ENCODE measurements at regions not wholly inside any gene's neighbourhood (a gene's known extent, or its start where the extent isn't known, plus 50 kb on each side); places are given as distances from the start of the nearest gene placed in this dataset.

DNA sequence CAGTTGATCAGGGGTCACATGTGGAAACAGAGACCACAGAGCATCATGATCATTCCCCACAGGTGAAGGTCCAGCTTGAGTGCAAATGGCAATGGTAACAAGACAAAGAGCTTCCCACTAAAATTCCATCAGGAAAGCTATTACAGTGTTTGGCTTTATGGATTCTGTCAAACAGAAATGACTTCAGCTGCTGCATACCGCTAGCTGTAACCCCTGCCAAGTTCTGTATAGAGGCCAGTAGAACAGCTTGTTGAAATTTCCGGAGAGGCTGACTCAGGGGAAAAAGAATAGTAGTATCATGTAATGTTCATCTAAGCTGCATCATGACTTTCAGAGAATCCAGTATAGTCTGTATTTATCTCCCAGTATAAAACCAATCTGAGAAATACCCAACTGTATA is 1704.7 kb downstream of the SLITRK5 start:
- Histone ChIP-seq H4K20me1 (ENCODE audit: insufficient read depth) (no peaks in the 10 kb centered on the region), H3K27me3 (ENCODE audit: insufficient read depth, low read length) (no peaks in the 10 kb centered on the region), H3K4me3 (replicated peaks in 1 of 2; ENCODE audit: low read depth in 1 of 2, low read length in 2 of 2) (no peak overlapping the region), H3K79me2 (ENCODE audit: insufficient read depth, low read length) (no peaks in the 10 kb centered on the region), H3K4me2 (ENCODE audit: low read length) (no peak overlapping the region), H3K27ac (ENCODE audit: low read depth, low read length) (no peak overlapping the region), H3K9me3 (ENCODE audit: control insufficient read depth in 1 of 2, insufficient read depth in 1 of 2, low read depth in 1 of 2, low read length in 2 of 2) (no peaks in the 10 kb centered on the region; a peak in 1 of 4 replicates), H3K9me2 (ENCODE audit: insufficient read depth) (no peaks in the 10 kb centered on the region), H3K36me3 (ENCODE audit: control insufficient read depth in 1 of 2, insufficient read depth in 2 of 2, low read length in 2 of 2) (no peaks in the 10 kb centered on the region), H2AFZ (ENCODE audit: low read depth, low read length, poor library complexity, severe bottlenecking) (no peak overlapping the region), H3K9ac (ENCODE audit: low read length) (no peak overlapping the region), H3K4me1 (ENCODE audit: control insufficient read depth in 1 of 2, insufficient read depth in 2 of 2, low read length in 2 of 2) (peaks cover 0 to 4% of the 10 kb centered on the region in 2 experiments; a peak in 1 of 4 replicates)
- ChIA-PET POLR2A (no interaction called here), RAD21 (ENCODE audit: low non-redundant PET in 1 of 2, low total read pairs in 2 of 2, uncharacterized antibody in 2 of 2, unreplicated experiment in 2 of 2) (no interaction called here), CTCF (no interaction called here)
- ATAC-seq (no peak), DNase-seq (ENCODE audit: low read depth, low spot score) (no peak)
- BruUV-seq (replicated peaks), result no TSS peak
- TF ChIP-seq ZNF274 (IDR thresholded peaks at IDR 0.05; ENCODE audit: low read depth, low read length) (no peak), REST (IDR thresholded peaks at IDR 0.05; ENCODE audit: low read depth) (no peak), POLR2AphosphoS5 (IDR thresholded peaks at IDR 0.05; ENCODE audit: low read depth, low read length) (no peak), SRF (IDR thresholded peaks at IDR 0.05; ENCODE audit: low read depth) (no peak), CBX3 (IDR thresholded peaks at IDR 0.05; ENCODE audit: low read depth) (no peak), EGR1 (IDR thresholded peaks at IDR 0.05; ENCODE audit: low read depth) (no peak), JUND (IDR thresholded peaks at IDR 0.05) (no peak), ZBTB33 (IDR thresholded peaks at IDR 0.05; ENCODE audit: extremely low read depth, insufficient replicate concordance, low read length) (no peak), SP1 (IDR thresholded peaks at IDR 0.05; ENCODE audit: low read depth) (no peak), FOSL1 (IDR thresholded peaks at IDR 0.05; ENCODE audit: low read depth) (no peak), RAD21 (IDR thresholded peaks at IDR 0.05; ENCODE audit: low read depth) (no peak), MAX (IDR thresholded peaks at IDR 0.05) (no peak)
- intact Hi-C loops (cut with micrococcal nuclease), result no loop called here

Data from HCT116 (cell line).